HEK293 (cell line): ENCODE measurements at regions not wholly inside any gene's neighbourhood (a gene's known extent, or its start where the extent isn't known, plus 50 kb on each side); places are given as distances from the start of the nearest gene placed in this dataset.

Source experiments
- CTCF ChIA-PET: fragments of 350-600 bp; formaldehyde crosslinking; extraction: SDS; loops from one replicate; lab custom pipeline; 2021; ENCODE audit warnings: antibody characterized with exemption; lab: Yijun Ruan, JAX
- POLR2A ChIA-PET: fragments of 300-600 bp; formaldehyde crosslinking; extraction: SDS; loops from one replicate; lab custom pipeline; 2020; ENCODE audit warnings: antibody characterized with exemption, inconsistent platforms; lab: Yijun Ruan, JAX
- H3K27ac ChIP-seq: fragments of 200-500 bp; sonication (Bioruptor generic); 2 replicates; pipeline ENCODE4 v1.5.1; 2014; ENCODE audit warnings: low read depth, low read length, control low read depth, inconsistent platforms; ENCODE audit errors: extremely low read depth
- H3K36me3 ChIP-seq, 2 experiments: fragments of 200-500 bp in 1 of 2; sonication (Bioruptor generic) in 1 of 2; 1 replicate in 1 of 2; 2 replicates in 1 of 2; pipeline ENCODE4 v1.5.1; 2014 to 2017; ENCODE audit warnings: inconsistent platforms in 2 of 2, low read length in 2 of 2; ENCODE audit not compliant: control insufficient read depth in 2 of 2, insufficient read depth in 1 of 2
- H3K4me1 ChIP-seq: fragments of 200-500 bp; sonication (Bioruptor generic); 2 replicates; pipeline ENCODE4 v1.5.1; 2014; ENCODE audit warnings: mild to moderate bottlenecking, low read length, inconsistent platforms; ENCODE audit not compliant: control insufficient read depth, insufficient read depth
- H3K4me3 ChIP-seq: 2 replicates; pipeline ENCODE4 v1.5.1; 2011; ENCODE audit warnings: low read depth, mild to moderate bottlenecking, control low read depth, low read length, moderate library complexity
- H3K9me3 ChIP-seq: fragments of 200-500 bp; sonication (Bioruptor generic); 2 replicates; pipeline ENCODE4 v1.5.1; 2014; ENCODE audit warnings: low read depth, low read length, inconsistent platforms; ENCODE audit not compliant: control insufficient read depth, insufficient read depth
- ELK4 ChIP-seq: IDR thresholded peaks from 2 replicates; pipeline ENCODE4 v1.6.1; 2011; ENCODE audit warnings: mild to moderate bottlenecking, low read depth, low read length, borderline replicate concordance
- KLF17 ChIP-seq: fragments of 450-650 bp; formaldehyde crosslinking; IDR thresholded peaks from 2 replicates; pipeline ENCODE4 v1.5.1; 2016; ENCODE audit warnings: missing biosample characterization, missing genetic modification characterization
- REPIN1 ChIP-seq: fragments of 450-650 bp; formaldehyde crosslinking; IDR thresholded peaks from 2 replicates; pipeline ENCODE4 v1.5.1; 2017; ENCODE audit warnings: missing biosample characterization, missing genetic modification characterization, low read depth
- ZNF138 ChIP-seq: fragments of 450-650 bp; formaldehyde crosslinking; IDR thresholded peaks from 2 replicates; pipeline ENCODE4 v1.5.1; 2016; ENCODE audit warnings: missing biosample characterization, missing genetic modification characterization, borderline replicate concordance
- ZNF157 ChIP-seq: fragments of 450-650 bp; formaldehyde crosslinking; IDR thresholded peaks from 2 replicates; pipeline ENCODE4 v1.5.1; 2016; ENCODE audit warnings: missing biosample characterization, missing genetic modification characterization
- ZNF248 ChIP-seq: fragments of 450-650 bp; formaldehyde crosslinking; IDR thresholded peaks from 2 replicates; pipeline ENCODE4 v1.5.1; 2017; ENCODE audit warnings: missing biosample characterization, missing genetic modification characterization
- ZNF280D ChIP-seq: fragments of 450-650 bp; formaldehyde crosslinking; IDR thresholded peaks from 2 replicates; pipeline ENCODE4 v1.5.1; 2016; ENCODE audit warnings: missing biosample characterization, missing genetic modification characterization
- ZNF335 ChIP-seq: fragments of 450-650 bp; formaldehyde crosslinking; conservative IDR thresholded peaks from 2 replicates; pipeline ENCODE4 v1.5.1; 2016; ENCODE audit warnings: missing biosample characterization, missing genetic modification characterization
- ZNF449 ChIP-seq: fragments of 450-650 bp; formaldehyde crosslinking; IDR thresholded peaks from 2 replicates; pipeline ENCODE4 v1.5.1; 2017; ENCODE audit warnings: missing biosample characterization, mild to moderate bottlenecking, missing genetic modification characterization, moderate library complexity
- ZNF510 ChIP-seq: fragments of 450-650 bp; formaldehyde crosslinking; IDR thresholded peaks from 2 replicates; pipeline ENCODE4 v1.5.1; 2018; ENCODE audit warnings: mild to moderate bottlenecking, missing genetic modification characterization, missing biosample characterization; ENCODE audit not compliant: insufficient replicate concordance
- ZNF660 ChIP-seq: fragments of 450-650 bp; IDR thresholded peaks from 2 replicates; pipeline ENCODE4 v1.5.1; 2018; ENCODE audit warnings: missing biosample characterization, mild to moderate bottlenecking, missing genetic modification characterization
- ZNF776 ChIP-seq: fragments of 450-650 bp; formaldehyde crosslinking; IDR thresholded peaks from 2 replicates; pipeline ENCODE4 v1.5.0; 2017; ENCODE audit warnings: missing biosample characterization, missing genetic modification characterization, borderline replicate concordance
- ZNF791 ChIP-seq: fragments of 450-650 bp; formaldehyde crosslinking; IDR thresholded peaks from 2 replicates; pipeline ENCODE4 v1.5.1; 2016; ENCODE audit warnings: missing biosample characterization, missing genetic modification characterization
- ZSCAN30 ChIP-seq: fragments of 450-650 bp; IDR thresholded peaks from 2 replicates; pipeline ENCODE4 v1.5.1; 2018; ENCODE audit warnings: missing biosample characterization, mild to moderate bottlenecking, missing genetic modification characterization, moderate library complexity

- TF ChIP-seq KLF17 (no peak), ZNF138 (no peak), ZNF510 (tag by site-specific recombination) (no peak), REPIN1 (tag by site-specific recombination) (no peak), ZNF335 (tag by site-specific recombination) (no peak), ZSCAN30 (tag by site-specific recombination) (no peak)
- Histone ChIP-seq H3K4me3 (no peak overlapping the region), H3K27ac (no peak overlapping the region), H3K9me3 (no peaks in the 10 kb centered on the region), H3K36me3 (no peaks in the 10 kb centered on the region), H3K4me1 (no peaks in the 10 kb centered on the region)
- CTCF ChIA-PET = no interaction called here
- POLR2A ChIA-PET = no interaction called here
Observed at GRCh38 chr4:179664430-179665027, 2222.3 kb upstream of the AGA start.

GRCh38 chr4:179666226-179666625 is 2224.0 kb upstream of the AGA start:
- H3K4me3 ChIP-seq = no peak overlapping the region
- TF ChIP-seq ZNF510 (tag by site-specific recombination) = no peak
- TF ChIP-seq ZNF157 (tag by site-specific recombination) = no peak
- TF ChIP-seq, all 188 proteins: peak for 0
- Histone ChIP-seq H3K36me3 (no peaks in the 10 kb centered on the region), H3K27ac (no peak overlapping the region), H3K9me3 (no peaks in the 10 kb centered on the region), H3K4me1 (no peaks in the 10 kb centered on the region)
- CTCF ChIA-PET = interaction anchor here (0.7 kb wide), 1 partner anchor 14 kb away, joined by 4 read pairs; no protein-coding TSS in a partner anchor
- POLR2A ChIA-PET = no interaction called here

GRCh38 chr4:179671609-179672008 is 2229.4 kb upstream of the AGA start:
- CTCF ChIA-PET = no interaction called here
- Histone ChIP-seq H3K27ac (no peak overlapping the region), H3K36me3 (no peaks in the 10 kb centered on the region)
- TF ChIP-seq ZNF791 (no peak), ZNF660 (tag by site-specific recombination) (no peak), REPIN1 (tag by site-specific recombination) (no peak), ZNF776 (tag by site-specific recombination) (no peak), ZNF280D (no peak)
- TF ChIP-seq, all 188 proteins: peak for 0
- H3K4me1 ChIP-seq = no peaks in the 10 kb centered on the region
- H3K9me3 ChIP-seq = no peaks in the 10 kb centered on the region
- no peak overlapping the region for H3K4me3 ChIP-seq
- POLR2A ChIA-PET = no interaction called here

- no peak overlapping the region for H3K4me3 ChIP-seq
- no peaks in the 10 kb centered on the region for H3K36me3 ChIP-seq
- ChIA-PET POLR2A (no interaction called here), CTCF (no interaction called here)
- H3K4me1 ChIP-seq = no peaks in the 10 kb centered on the region
- no peak overlapping the region for H3K27ac ChIP-seq
- no peaks in the 10 kb centered on the region for H3K9me3 ChIP-seq
- TF ChIP-seq ELK4 (no peak), ZNF248 (tag by site-specific recombination) (no peak), ZNF449 (tag by site-specific recombination) (no peak)
Observed at GRCh38 chr4:179678093-179678814, 2236.0 kb upstream of the AGA start.
